Activated CD8-positive, alpha-beta memory T cell treated with anti-CD3 and anti-CD28 coated beads for 1 hour (primary cell): ENCODE measurements at regions not wholly inside any gene's neighbourhood (a gene's known extent, or its start where the extent isn't known, plus 50 kb on each side); places are given as distances from the start of the nearest gene placed in this dataset.
"Not testable (repeated sequence)": the region's sequence is repeated elsewhere in the genome, so short reads cannot be mapped to it uniquely, and the experiment has no call there.

Source experiments
- DNase-seq, 2 donors: peaks; one replicate each; pipeline ENCODE4 v3.0.0-alpha.2; 2020; ENCODE audit warnings: low read depth in 1 of 2; ENCODE audit errors: extremely low read depth in 1 of 2

DNA sequence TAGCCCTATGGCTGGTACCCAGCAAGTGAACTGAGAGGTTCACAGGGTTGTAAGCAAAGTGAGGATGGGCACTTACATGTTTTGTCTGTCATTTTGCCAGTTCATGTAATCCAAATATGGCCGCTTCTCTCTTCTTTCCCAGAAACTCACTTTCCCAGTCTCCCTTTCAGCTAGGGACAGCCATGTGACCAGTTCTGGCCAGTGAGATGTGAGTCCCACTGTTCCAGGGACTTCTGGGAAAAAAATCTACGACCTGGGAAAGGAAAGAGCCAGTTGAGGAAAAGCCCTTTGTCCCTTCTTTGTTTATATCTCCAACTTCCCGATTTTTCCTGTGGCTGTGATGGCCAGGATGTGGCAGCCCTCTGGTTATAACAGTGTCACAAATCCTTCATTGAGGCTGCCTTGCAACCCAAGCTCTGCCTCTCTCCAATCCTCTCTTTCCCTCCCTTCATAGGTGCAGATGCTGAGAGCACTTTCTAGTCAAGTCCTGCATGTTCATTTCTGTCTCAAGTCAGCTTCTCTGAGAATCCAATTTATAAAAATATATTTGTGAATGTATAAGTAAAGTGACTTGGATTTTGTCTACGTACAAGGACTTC is 148.6 kb upstream of the ZFP64 start:
- no peak for DNase-seq

DNA sequence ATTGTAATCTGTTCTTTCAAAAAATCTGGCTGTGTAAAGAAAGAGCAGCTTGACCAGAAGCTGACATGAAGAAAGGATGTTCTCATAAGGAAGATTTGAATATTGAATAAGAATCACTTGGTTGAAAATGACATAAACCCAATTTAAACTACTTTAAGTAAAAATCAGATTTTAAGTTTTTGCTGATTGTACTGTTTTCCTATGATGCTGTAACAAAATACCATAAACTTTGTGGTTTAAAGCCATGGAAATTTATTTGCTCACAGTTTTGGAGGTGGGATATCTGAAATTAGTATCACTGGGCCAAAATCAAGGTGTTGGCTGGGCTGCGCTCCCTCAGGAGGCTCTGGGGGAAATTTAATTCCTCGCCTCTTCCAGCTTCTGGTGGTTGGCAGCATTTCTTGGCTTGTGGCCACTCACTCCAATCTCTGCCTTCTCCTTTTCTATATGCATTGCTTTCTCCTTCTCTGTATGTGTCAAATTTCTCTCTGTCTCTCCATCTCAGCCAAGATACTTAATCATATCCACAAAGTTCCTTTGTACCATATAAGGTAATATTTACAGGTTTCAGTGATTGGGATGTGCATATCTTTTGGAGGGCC is 141.2 kb upstream of the ZFP64 start:
- DNase-seq = no peak

DNA sequence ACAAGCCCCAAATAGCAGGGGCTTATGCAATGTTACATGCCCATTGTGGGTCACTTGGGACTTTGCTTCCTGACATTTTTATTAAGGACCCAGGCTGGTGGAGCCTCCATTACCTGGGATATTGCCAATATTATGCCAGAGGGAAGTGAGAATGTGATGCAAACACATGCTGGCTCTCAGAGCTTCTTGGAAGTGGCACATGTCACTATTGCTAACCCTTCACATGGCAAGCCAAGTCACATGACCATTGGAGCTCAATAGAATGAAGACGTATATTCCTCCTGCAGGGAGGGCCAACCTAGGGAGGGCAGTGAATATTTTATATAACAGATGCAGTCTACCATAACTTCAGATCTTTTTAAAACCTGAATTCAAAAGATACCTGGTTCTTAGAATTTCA is 140.7 kb upstream of the ZFP64 start:
- no peak for DNase-seq

DNA sequence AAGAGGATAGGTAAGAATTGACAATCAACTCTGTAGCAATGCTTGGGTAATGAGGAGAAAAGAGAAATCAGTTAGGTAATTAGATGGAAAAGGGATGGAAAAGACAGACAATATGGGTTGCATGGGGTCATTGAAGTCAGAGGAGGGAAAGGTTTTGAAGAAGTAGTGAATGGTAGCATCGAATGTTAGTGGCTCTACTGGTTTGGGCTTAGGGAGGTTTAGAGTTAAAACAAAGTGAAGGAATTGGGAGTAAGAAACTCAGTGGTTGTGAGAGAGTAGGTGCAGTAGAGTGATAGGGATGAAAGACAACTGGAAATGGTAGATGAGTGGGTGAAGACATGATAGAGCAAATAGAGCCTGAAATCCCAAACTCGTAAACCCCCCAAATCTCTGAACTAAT is 140.1 kb upstream of the ZFP64 start:
- no peak for DNase-seq

DNA sequence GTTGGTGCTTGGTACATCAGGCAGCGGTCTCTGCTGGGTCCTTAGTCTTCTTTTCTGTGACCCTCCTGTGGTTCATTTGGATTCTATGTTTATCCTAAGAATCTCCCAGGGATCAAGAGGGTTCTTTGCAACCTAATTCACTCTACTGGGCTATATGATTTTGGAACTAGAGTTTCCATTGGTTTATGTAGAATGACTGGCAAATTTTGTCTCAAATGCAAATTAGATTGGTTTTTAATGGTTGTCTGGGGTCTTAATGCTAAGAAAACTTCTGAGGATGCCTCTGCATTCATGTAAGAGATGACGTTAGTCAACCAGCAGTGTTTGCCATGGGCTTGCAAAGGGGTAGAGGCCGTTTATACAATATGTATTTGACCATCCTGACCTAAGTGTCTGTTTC is 129.8 kb upstream of the ZFP64 start:
- DNase-seq = no peak

DNA sequence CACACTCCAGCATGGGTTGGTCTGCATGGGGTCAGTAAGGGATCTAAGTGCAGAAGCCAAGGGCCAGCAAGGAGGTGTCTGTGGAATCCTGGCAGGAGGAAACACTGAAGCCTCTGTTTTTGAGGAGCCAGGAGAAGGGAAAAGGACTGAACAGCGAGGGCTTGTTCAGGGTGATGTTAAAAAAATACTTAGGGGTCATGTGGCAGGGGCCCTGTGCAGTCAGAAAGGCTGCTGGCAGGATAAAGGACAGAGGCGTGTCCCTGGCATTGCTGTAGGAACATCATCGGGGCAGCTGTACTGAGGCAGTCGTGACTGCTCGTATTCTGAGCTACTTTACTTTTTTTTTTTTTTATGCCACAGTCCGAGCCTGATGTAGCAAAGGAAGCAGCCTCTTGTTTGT is 127.1 kb upstream of the ZFP64 start:
- DNase-seq = no peak

DNA sequence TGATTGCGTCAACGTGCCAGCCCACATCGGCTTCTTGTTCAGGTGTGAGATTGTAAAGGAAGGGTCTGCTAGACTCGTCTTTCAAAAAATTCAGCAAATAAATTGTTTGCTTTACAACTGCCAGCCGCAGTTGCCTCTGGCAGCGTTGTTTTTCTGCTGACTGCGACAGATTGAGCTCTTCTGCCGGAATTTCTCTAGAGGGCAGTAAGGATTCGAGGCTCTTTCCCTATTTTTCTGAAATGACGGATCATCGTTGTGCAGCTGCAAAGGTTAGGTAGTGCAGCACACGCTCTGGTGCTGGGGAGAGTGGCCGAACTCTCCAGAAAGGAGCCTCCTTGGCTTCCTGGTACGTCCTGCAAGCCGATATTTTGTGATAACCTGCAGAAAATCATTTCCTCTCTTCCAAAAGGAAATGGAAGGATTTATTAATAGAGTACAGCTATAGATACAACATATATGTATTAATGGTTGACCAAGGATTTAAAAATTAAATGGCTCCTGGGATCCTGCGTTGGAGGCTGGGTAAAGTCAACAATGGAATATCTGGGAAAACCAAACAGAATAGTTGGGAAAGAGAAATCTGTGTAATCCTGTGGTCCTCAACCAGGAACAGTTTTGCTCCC is 121.9 kb upstream of the ZFP64 start:
- no peak for DNase-seq

DNA sequence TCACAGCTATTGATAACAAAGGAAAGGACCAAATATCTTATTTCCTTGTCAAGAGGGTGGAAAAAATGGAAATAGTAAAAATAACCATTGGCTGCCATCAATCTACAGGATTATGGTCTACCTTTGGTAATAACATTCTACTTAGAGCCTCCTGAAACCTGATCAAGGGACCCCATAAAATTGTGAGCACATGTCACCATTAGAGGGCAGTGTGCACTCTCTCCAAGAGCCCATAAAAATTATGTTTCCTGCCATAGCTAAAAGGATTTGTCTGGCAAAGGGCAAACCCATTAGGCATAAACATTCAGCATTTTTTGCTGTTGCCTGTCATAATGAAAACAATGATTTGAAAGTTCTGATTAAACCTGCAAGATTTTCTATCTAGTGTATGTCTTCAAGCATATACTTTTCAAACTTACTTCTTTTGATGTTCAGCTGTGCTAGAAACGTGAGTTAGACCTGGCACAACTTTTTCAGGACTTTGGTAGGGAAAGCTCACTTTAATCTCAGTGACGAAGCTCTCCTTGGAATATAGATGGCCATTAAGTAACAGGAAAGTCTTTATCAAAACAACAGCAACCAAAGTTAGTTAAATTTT is 120.7 kb upstream of the ZFP64 start:
- DNase-seq = peak; percentile 10 to 22

DNA sequence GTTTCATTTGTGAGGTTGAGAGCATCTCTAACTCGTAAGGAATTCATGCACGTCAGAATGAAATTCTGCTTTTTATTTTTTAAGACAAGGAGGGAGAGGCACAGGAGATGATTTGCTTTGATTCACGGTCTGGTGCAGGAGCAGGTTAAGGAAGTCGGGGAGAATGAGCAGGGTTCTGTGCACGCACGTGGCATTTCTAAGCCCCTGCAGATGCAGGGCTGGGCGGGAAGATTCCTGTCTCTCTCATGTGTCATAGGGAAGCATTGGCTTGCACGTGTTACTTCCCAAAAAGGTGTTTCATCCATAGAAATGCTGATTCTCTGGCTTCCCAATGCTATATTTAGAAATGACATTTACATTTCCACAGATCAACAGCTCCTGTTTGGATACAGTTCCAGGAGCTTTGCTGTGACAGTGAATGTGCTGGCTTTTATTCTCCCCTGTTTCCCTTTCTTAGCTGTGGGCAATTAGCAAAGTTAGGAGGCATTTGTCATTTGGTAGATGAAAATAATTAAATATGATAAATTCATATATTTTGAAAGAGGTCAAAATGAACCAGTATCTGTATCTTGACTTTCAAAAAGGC is 119.7 kb upstream of the ZFP64 start:
- DNase-seq = no peak

DNA sequence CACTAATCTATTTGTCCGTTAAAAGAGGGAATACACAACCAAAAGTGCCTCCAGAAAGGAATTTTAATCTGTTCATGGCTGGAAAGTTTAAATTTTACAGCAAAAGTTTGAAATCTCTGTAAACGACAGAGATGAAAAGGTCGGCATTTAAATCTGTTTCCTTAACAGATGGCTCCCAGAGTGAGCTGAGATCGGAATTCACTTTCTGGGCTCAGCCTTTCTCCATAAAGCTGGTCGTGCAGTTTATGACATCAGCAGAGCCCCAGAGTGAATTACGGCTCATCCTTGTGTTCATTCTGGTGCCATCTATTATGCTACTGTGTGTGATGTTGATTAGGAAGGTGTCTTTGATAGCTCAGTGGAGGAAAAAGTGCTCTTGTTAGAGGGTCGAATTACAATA is 117.6 kb upstream of the ZFP64 start:
- no peak for DNase-seq

DNA sequence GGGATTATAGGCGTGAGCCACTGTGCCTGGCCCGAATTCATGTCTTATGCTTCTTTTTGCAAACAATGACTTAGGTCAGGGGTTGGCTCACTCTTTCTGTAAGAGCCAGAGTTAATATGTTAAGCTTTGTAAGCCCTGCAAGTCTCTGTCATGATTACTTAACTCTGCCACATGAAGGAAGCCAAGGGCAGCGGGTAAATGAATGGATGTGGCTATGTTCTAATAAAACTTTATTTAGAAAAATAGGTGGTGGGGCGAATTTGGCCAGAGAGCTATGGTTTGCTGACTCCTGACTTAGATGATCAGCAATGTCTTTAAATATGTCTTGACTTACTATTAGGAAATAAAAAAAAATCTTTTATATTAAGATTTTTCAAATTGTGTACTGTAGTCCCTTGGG is 114.9 kb upstream of the ZFP64 start:
- no peak for DNase-seq

DNA sequence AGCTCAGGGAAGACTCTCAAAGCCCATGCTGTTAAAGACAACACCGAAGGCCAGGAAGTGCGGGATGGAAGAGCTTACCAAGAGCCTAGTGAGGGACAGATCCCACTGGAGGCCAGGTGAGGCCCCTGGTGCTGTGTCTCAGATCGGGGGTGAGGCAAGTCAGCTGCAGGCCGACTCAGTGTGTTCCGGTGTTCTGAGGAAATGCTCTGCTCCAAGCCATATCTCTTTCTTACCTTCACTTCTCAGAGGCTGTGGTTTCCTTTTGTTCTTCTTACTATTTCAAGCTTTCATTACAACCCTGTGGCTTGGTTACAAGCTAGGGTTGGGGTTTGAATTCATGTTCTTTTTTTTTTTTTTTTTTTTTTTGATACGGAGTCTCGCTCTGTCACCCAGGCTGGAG is 114.3 kb upstream of the ZFP64 start:
- peak in 1 of 2 donors; percentile 1 for DNase-seq

DNA sequence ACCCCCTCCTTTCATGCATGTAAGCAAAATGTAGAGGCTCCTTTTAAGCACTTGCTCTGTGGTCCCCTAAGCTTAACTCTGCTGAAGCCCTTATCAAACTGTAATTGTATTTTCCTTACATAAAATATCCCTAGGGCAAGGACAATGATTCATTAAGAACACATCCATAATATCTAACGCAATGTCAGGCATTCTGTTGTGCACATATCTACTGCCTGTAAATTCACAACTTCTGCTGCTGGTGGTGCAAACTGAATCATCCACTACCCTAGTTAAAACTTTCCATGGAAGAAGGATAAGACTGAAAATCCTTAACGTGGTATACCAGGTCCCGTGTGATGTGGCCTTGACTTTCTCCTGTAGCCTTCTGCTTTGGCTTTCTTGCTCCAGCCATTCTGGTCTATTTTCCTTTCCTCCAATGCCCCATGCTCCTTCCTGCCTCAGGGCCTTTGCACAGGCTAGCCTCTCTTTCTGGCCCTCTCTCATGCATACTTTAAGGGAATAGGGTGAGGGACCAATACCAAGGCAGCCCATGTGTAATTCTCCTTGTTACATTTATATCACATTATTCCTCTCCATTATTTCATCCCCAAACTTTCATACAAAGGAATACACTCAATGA is 113.6 kb upstream of the ZFP64 start:
- no peak for DNase-seq

DNA sequence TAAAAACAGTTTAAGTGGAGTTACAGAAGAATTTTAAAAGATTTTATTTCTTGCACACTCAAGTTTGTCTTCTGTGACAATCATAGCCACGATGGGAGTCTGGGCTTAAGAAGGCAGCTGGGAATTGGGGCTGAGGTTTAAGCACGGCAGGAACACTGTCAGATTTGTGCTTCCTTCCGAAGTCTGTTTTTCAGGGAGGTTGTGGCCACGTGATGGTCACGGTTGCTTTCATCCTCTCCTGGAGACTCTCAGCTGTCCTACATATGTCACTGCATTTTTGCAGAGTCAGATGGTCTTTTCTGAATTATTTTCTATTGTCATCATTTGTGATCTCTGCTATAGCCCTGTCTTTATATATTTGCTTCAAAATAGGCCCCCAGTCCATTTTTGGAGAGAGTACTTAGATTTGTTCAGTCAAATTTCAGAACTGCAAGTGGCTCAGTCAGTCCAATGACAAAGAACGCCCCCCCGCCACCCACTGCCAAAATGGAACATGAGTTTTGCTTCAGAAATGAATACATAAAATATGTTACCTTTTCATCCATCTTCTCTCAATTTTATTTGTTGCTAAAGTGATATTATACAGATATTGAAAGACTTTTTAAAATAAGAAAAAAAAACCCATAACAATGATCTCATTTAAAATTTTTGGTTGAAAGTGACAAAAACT is 111.8 kb upstream of the ZFP64 start:
- no peak for DNase-seq

DNA sequence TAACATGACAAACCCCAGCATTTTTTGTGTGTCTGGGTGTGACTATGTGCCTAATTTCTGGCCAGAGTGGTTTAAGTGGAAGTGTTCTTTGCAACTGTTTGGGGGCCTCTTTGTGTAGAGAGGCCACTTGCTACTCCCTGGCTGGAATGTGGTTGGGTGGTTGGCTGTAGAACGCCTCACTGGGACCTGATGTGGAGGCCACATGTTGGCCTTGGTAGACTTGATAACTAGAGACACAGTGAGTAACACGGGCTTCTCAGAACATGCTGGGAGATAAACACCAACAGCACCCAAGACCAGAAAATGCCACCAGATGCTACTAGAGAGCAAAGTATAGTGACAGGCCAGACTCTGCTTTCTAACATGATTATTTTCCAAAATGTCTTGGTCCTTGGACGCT is 111.2 kb upstream of the ZFP64 start:
- DNase-seq = no peak

DNA sequence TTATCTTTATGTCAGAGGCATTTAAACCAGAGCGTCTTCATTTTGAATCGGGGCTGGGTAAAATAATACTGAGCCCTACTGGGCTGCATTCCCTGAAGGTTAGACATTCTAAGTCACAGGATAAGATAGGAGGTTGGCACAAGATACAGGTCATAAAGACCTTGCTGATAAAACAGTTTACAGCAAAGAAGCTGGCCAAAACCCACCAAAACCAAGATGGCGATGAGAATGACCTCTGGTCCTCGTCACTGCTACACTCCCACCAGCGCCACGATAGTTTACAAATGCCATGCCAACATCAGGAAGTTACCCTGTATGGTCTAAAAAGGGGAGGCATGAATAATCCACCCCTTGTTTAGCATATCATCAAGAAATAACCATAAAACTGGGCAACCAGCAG is 110.5 kb upstream of the ZFP64 start:
- not testable (repeated sequence) for DNase-seq

DNA sequence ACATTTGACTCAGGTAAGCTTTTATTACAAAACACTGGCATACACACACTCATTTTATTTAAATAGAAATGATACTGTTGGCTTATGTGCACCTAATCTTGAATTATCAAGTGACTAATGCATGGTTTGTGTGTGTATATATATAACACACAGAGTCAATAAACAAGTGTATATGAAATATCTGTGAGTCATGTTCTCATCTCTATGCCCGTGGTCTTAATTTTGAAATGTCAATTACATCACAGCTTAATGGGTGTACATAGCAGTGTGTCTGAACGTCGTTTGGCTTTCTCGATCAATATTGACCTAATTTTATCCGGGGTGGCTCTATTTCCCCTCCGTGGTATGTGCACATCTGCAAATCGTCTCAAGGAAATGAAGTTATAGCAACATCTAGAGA is 104.0 kb upstream of the ZFP64 start:
- DNase-seq = no peak

DNA sequence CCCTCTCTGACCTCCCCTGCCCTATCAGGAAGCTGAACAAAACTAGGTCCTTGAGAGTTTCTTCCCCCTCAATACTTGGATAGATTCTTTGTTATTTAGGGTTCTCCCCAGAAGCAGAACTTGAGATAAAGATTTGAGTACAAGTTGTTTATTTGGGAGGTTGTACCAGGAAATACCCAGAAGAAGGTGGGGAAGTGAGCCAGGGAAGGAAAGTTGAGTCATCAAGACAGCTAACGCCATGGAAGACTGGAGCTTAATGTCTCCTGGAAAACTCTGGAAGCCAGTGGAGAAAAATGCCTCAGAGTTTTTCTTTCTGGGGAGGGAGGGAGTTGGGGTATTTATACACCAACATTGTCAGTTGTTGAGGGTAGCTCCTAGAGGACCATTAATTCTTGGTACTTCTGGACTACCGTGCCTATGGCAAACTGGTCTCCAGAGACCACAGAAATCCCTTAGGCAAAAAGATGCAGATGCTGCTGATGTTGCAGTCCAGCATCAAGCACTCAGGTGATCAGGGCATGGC is 102.6 kb upstream of the ZFP64 start:
- no peak for DNase-seq

DNA sequence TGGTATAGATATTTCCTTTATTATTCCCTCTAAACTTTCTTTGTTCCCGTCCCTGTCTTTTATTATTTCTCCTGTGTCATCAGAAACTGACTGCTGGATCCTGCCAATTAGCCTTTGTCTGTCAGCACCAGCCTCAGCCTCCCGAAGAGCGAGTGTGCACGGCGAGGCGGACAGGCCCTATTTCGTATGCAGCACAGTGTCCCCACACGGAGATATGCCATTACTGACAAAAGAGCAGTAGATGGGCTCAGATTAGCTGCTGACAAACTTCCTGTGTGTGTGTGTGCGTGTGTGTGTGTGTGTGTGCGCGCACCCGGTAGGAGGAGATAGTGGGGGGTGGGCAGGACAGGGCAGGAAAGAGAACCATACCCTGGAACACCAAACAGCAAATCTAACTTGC is 99.5 kb upstream of the ZFP64 start:
- DNase-seq = no peak

DNA sequence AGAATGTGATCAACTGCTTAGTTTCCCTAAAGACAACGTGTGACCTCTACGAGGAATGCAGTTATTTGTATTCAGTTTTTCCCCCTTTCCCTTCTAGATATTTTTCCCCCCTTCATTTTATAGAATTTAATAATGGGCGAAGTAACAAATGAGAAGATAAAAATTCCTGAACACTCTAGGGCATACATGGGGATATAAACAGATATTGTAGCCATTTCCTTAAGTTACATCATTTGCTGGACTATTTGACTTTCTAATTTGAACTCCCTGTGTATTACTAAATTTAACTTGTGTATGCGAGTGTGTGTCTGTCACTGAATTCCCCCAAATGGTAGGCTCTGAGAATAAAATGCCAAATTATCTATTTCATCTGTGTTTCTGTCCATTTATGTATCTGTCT is 99.0 kb upstream of the ZFP64 start:
- no peak for DNase-seq
